ENCODE measurements at regions not wholly inside any gene's neighbourhood (a gene's known extent, or its start where the extent isn't known, plus 50 kb on each side); places are given as distances from the start of the nearest gene placed in this dataset.
"Not testable (repeated sequence)": the region's sequence is repeated elsewhere in the genome, so short reads cannot be mapped to it uniquely, and the experiment has no call there.

DNA sequence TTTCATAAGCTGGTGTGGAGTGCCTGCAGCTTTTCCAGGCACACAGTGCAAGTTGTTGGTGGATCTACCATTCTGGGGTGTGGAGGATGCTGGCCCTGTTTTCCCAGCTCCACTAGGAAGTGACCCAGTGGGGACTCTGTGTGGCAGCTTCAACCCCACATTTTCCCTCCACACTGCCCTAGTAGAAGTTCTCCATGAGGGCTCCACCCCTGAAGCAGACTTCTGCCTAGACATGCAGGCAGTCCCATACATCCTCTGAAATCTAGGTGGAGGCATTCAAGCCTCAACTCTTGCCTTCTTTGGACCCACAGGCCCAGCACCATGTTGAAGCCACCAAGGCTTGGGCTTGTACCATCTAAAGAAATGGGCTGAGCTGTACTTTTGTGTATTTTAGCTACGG lies 206.2 kb upstream of the GRM7 start:
- DNase-seq = no peak

DNA sequence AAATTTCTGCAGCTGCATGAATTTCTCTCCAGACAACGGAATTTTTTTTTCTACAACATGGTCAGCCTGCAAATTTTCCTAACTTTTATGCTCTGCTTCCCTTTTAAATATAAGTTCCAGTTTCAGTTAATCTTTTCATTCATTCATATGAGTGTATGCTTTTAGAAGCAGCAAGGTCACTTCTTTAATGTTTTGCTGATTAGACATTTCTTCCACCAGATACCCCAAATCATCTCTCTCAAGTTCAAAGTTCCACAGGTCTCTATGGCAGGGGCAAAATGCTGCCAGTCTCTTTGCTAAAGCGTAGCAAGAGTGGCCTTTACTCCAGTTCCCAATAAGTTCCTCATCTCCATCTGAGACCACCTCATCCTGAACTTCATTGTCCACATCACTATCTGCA lies 205.6 kb upstream of the GRM7 start:
- no peak for DNase-seq

- no peak for DNase-seq
Observed at GRCh38 chr3:6657591-6657990, 203.3 kb upstream of the GRM7 start.

GRCh38 chr3:6667354-6667753 lies 193.6 kb upstream of the GRM7 start:
- DNase-seq = no peak

DNA sequence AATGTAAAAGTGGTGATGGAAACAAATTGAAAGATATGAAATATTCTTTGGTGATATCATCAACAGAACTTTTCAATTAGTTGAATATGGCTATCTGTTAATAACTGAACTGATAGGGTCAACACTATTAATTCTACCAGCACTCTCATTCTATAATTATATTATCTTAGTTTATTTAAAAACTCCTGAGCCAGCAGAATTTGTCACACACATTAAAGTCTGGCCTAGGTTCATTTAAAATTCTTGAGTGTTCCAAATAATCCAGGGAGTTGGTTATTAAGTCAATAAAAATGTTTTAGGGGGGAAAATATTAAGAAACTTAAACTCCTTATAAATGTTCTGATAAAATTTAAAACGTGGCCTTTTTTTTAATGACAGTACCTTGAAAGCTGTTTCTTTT lies 189.6 kb upstream of the GRM7 start:
- no peak for DNase-seq

DNA sequence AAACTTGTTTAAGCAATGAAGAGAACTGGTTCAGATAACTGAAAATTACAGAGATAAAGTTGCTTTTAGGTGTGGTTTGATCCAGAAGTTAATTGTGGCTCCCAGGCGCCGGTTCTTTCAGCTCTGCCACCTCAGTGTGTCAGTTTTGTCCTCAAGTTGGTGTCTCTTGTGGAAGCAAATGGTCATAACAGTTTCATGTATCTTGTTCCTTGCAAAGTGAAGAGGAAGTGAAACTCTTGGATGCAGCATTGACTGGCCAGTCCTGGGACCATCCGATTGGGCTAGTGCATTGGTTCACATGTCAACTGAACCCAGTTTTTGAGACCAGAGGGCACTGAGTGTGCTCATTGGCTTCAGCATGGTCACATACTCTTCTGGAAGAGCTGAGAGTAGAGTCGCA lies 181.4 kb upstream of the GRM7 start:
- DNase-seq = no peak

GRCh38 chr3:6680119-6680806 lies 180.7 kb upstream of the GRM7 start:
- no peak for DNase-seq

GRCh38 chr3:6697285-6697684 lies 163.6 kb upstream of the GRM7 start:
- no peak for DNase-seq

- DNase-seq = no peak
Observed at GRCh38 chr3:6697722-6698121, 163.2 kb upstream of the GRM7 start.

DNA sequence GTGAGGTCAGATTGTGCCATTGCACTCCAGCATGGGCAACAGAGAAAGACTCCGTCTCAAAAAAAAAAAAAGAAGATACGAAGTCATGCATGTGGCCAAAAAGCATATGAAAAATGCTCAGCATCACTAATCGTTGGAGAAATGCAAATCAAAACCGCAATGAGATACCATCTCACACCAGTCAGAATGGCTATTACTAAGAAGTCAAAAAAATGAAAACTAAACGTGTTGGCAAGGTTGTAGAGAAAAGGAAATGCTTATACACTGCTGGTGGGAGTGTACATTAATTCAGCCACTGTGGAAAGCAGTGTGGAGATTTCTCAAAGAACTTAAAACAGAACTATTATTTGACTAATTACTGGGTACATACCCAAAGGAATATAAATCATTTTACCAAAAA lies 156.1 kb upstream of the GRM7 start:
- not testable (repeated sequence) for DNase-seq

DNA sequence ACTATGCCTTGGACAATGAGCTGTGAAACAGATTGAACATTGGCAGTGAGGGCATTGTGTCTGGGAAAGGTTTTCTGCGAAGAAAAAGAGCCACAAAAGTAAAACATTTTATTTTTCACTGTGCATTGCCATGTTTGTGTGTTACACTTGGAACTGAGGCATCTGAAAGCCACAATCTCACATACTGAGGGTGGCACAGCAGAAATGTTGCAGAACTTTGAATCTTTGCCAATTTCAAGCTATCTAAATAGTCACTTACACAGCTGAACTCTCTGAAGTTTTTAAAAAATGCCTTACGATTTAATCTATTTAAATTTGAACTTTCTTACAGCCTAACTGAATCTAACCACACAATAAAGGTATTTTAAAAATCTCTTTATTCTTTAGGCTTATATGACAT lies 154.1 kb upstream of the GRM7 start:
- no peak for DNase-seq

DNA sequence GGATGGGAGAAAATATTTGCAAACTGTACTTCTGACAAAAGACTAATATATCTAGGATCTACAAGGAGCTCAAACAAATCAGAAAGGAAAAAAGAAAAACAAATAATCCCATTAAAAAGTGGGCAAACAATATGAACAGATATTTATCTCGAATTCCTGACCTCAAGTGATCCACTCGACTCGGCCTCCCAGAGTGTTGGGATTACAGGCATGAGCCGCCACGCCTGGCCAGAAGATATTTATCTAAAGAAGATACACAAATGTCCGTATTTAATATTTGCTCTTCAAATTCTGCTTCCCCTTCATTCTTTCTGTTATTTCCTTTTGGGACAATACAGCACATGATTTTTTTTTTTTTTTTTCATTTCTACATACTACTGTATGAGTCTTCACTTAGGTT lies 151.7 kb upstream of the GRM7 start:
- DNase-seq = no peak

DNA sequence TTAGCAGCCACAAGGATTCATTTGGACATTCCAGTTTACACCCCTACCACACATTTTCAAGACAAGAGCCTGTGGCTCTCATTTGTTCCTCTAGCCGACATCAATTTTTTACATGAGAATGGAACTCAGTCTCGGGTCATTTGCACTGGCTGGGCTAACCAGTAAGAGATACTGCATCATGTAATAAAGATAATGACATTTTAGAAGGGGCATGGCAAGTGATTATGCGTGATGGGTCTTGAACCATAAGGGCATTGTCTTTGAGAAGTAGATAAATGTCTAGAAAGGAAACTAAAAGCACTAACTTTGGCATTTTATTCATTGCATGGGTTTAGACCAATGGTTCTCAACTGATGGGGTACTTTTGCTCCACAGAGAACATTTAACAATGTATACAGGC lies 146.0 kb upstream of the GRM7 start:
- no peak for DNase-seq

GRCh38 chr3:6716420-6716819 lies 144.5 kb upstream of the GRM7 start:
- DNase-seq = no peak

- no peak for DNase-seq
Observed at GRCh38 chr3:6717026-6717943, 143.6 kb upstream of the GRM7 start.

DNA sequence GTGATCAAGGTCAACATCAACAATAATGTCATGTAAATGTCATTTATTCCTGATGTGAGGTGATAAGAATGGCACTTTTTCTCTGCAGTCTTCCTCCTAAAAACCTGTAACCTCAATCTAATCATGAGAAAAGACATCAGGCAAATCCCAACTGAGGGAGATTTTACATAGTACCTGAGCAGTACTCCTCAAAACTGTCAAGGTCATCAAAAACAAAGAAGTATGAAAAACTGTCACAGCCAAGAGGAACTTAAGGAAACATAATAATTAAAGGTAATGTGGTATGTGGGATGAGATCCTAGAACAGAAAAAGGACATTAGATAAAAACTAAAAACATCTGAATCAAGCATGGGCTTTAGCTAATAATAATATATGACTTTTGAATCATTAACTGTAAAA lies 140.9 kb upstream of the GRM7 start:
- DNase-seq = no peak

GRCh38 chr3:6721491-6721890 lies 139.4 kb upstream of the GRM7 start:
- DNase-seq = no peak

GRCh38 chr3:6723205-6723604 lies 137.7 kb upstream of the GRM7 start:
- DNase-seq = no peak

DNA sequence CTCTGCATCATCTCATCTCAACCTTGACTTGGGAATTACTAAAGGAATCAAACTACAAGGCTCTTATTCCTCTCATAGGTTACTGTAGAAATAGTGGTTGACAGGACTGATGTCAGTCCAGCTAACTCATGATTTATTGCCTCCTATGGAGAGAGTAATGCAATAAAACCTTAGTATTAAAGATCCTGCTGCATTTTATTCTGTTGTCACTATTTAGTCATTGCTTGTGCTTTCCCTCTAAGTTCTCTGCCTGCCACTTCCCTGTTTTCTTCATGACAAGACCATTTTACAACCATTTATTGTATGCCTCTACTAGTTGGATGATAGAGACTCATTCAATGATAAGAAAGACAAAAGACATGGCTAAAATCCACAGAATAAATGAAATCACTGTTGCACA lies 134.1 kb upstream of the GRM7 start:
- no peak for DNase-seq

GRCh38 chr3:6732807-6733206 lies 128.1 kb upstream of the GRM7 start:
- DNase-seq = no peak

DNA sequence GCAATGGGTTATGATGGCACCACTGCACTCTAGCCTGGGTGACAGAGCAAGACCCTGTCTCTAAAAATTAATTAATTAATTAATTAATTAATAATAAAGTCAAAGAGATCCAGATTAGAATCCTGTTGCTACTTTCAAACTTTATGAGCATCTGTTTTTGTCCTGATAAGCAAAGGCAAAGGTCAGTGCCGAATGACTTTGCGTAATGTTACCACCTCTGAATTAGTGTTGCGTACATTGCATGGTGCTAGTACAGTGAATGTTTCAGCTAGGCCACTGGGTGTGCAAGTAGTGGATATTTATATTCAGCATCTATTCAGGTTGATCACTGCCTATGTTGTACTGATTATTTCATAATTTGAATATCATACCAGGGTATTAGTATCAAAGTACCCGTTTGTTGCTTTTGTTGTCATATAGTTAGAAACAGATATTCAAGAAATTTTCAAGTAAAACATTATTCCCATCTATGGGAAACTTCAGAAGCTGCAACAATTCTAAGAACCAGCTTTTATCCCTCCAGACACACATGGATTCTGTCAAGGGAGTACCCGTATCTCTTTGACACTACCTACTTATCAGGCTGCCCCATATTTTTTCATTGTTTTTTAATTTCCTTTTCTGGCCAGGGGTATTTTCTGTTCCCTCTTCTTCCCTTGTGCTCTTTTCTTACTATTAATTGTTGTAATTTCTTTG lies 127.1 kb upstream of the GRM7 start:
- no peak for DNase-seq

- no peak for DNase-seq
Observed at GRCh38 chr3:6734395-6734746, 126.5 kb upstream of the GRM7 start.

DNA sequence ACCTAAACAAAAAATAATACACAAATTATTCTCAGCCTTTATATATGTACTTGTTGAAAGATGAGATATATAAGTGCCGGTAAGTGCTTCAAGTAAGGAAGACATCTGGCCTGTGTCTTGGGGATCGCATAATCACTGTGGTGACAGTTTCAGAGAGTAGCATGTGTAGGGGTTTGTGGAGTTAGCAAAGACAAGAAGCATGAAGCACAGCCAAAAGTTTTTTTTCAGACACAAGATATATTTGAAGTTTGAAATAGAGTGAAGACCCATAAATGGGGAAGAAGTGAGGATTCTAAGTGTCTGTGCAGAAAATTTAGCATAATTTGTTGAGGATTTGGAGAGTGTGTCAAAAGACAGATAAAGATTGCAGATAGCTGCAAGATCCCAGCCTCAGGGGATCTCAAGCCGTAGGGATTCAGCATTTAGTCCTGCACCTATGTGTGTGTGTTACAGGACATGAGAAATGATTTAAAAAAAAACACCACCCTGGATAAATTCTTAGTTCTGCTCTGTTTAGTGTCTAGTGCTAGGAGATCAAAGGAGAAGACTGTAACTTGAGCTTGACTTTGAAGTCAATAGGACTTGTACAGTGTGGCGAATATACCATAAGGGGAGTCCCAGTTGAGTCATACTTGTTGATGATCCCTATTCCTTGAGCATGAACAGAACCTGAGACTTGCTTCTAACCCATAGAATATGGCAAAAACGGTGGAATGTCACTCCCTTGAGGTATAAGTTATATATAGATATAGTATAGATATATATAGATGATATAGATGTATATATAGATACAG lies 123.9 kb upstream of the GRM7 start:
- DNase-seq = no peak
